Thymus (tissue), 11 donors: ENCODE measurements at regions not wholly inside any gene's neighbourhood (a gene's known extent, or its start where the extent isn't known, plus 50 kb on each side); places are given as distances from the start of the nearest gene placed in this dataset.
A peak's percentile ranks its signal among the peaks of the same experiment; 100 is the strongest.
"Not testable (repeated sequence)": the region's sequence is repeated elsewhere in the genome, so short reads cannot be mapped to it uniquely, and the experiment has no call there.

Experiments used
- DNase-seq, 9 donors: peaks; one replicate each; pipeline ENCODE4 v3.0.0-alpha.2; 2013; ENCODE audit warnings: low spot score in 9 of 9, low read depth in 6 of 9, missing footprints in 1 of 9
- H3K27ac ChIP-seq, 2 donors: one replicate each; pipeline ENCODE4 v1.5.1; 2013; ENCODE audit warnings: control low read depth in 1 of 2, low read depth in 1 of 2, low read length in 1 of 2, mild to moderate bottlenecking in 1 of 2, moderate library complexity in 1 of 2
- H3K27me3 ChIP-seq, 2 donors: one replicate each; pipeline ENCODE4 v1.5.1; 2013; ENCODE audit warnings: low read length in 1 of 2; ENCODE audit not compliant: control insufficient read depth in 2 of 2, insufficient read depth in 1 of 2
- H3K36me3 ChIP-seq, 2 donors: one replicate each; pipeline ENCODE4 v1.5.1; 2013; ENCODE audit warnings: low read length in 1 of 2, mild to moderate bottlenecking in 1 of 2, moderate library complexity in 1 of 2; ENCODE audit not compliant: control insufficient read depth in 2 of 2, insufficient read depth in 2 of 2
- H3K4me1 ChIP-seq, 2 donors: one replicate each; pipeline ENCODE4 v1.5.1; 2013; ENCODE audit warnings: low read length in 2 of 2; ENCODE audit not compliant: control insufficient read depth in 2 of 2, insufficient read depth in 2 of 2
- H3K4me3 ChIP-seq, 2 donors: one replicate each; pipeline ENCODE4 v1.5.1; 2013; ENCODE audit warnings: low read length in 2 of 2, control low read depth in 1 of 2, mild to moderate bottlenecking in 1 of 2
- H3K9me3 ChIP-seq, 2 donors: one replicate each; pipeline ENCODE4 v1.5.1; 2013; ENCODE audit warnings: low read length in 1 of 2, mild to moderate bottlenecking in 1 of 2; ENCODE audit not compliant: control insufficient read depth in 2 of 2, insufficient read depth in 1 of 2
- WGBS: extraction: QIAGEN DNeasy Blood & Tissue Kit; methylation state at CpG from one replicate; pipeline ENCODE4 v1.1.7; 2013; 5-methylcytosine and 5-hydroxymethylcytosine counted together
- donor health status: healthy.

DNA sequence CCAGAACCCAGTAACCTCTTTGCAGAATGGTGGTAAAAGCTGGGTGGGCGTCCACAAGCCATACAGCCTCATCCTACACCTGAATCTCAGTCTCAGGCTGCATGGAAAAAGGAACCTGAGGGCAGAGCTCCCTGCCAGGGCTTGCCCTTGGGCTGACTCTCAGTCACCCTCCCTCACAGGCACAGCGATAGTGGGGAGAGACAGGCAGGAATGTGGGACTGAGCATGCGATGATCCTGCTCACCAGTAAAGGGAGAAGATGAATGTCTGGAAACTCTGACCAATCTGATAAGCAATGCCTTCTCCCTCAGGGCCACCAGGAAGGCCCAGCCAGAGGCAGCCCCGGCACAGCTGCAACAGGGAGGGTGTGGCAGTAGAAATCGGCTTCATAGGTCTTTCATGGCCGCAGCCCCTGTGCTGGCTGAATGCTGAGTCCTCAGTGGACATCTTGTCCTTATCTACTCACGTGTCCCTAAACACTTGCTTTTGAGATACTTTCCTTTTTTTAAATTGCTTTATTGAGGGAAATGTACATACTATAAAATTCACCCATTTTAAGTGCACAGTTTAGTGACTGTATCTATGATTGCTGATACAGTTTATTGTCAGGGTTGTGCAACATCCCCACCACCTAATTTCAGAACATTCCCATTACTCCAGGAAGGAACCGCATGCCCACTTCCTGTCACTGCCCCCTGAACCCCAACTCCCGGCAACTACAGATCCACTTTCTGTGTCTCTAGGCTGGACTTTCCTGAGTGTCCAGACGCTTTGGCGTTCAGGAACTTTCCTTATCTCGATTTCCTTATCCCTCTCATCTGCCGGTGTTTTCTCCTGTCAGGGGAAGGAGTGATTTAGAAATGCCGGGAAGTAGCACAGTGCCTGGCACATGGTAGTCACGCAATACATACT lies 258.1 kb downstream of the PCNX1 start:
- no peaks in the 10 kb centered on the region for H3K9me3 ChIP-seq
- H3K36me3 ChIP-seq, result no peaks in the 10 kb centered on the region
- no peak overlapping the region for H3K4me3 ChIP-seq
- H3K27me3 ChIP-seq, result peaks cover 0 to 2% of the 10 kb centered on the region in 2 donors
- H3K4me1 ChIP-seq, result peaks cover 0 to 5% of the 10 kb centered on the region in 2 donors
- H3K27ac ChIP-seq, result no peak overlapping the region
- DNase-seq, result no peak
- 78% methylated on average over 15 of the region's 15 CpGs for WGBS

DNA sequence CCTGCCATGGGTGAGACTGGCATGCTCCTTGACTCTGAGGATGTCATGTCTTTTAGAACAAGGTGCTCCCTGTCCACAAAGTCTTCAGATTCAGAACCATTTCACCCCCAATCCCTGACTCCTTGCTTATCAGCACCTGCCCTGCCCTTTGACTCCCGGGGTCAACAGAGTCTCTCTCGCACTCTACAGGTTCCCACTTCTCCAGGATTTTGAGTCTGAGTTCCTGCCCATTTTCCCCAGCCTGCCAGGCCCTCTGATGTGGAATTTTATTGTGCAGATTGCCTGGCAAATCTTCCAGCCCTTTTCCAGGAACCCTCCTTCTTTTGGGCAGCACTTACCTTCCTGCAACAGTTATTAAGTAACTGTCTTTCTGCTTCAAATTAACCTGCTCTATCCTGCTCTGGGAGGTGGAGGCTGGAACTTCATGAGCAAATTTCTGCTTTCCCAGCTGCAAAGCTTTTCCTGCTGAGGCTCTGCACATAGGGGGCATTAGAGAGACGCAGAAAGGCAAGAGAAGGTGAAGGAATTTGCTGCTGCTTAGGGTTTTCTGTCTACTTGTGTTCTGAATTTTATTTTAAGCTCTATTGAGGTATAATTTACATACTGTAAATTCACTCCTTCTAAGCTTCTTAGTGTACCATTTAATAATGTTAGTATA lies 259.1 kb downstream of the PCNX1 start:
- peak in 2 of 9 donors; percentile 35 to 36 for DNase-seq

DNA sequence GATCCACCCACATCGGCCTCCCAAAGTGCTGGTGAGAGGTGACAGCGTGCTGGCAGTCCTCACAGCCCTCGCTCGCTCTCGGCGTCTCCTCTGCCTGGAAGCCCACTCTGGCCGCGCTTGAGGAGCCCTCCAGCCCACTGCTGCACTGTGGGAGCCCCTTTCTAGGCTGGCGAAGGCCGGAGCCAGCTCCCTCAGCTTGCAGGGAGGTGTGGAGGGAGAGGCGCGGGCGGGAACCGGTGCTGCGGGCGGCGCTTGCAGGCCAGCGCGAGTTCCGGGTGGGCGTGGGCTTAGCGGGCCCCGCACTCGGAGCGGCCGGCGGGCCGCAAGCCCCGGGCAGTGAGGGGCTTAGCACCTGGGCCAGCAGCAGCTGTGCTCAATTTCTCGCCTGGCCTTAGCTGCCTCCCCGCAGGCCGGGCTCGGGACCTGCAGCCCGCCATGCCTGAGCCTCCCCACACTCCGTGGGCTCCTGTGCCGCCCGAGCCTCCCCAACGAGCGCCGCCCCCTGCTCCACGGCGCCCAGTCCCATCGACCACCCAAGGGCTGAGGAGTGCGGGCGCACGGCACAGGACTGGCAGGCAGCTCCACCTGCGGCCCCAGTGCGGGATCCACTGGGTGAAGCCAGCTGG lies 260.2 kb downstream of the PCNX1 start:
- H3K4me3 ChIP-seq, H3K27ac ChIP-seq, H3K36me3 ChIP-seq, H3K9me3 ChIP-seq, H3K27me3 ChIP-seq, H3K4me1 ChIP-seq, DNase-seq: not testable (repeated sequence)
- WGBS, result 99% methylated on average over 48 of the region's 48 CpGs

More for the DNA sequence above, 259.1 kb downstream of the PCNX1 start:
- WGBS, result 71% methylated on average over 3 of the region's 3 CpGs
- H3K27ac ChIP-seq, result no peak overlapping the region
- no peaks in the 10 kb centered on the region for H3K9me3 ChIP-seq
- no peaks in the 10 kb centered on the region for H3K36me3 ChIP-seq
- peaks cover 0 to 2% of the 10 kb centered on the region in 2 donors for H3K27me3 ChIP-seq
- no peak overlapping the region for H3K4me3 ChIP-seq
- H3K4me1 ChIP-seq, result peaks cover 0 to 5% of the 10 kb centered on the region in 2 donors

DNA sequence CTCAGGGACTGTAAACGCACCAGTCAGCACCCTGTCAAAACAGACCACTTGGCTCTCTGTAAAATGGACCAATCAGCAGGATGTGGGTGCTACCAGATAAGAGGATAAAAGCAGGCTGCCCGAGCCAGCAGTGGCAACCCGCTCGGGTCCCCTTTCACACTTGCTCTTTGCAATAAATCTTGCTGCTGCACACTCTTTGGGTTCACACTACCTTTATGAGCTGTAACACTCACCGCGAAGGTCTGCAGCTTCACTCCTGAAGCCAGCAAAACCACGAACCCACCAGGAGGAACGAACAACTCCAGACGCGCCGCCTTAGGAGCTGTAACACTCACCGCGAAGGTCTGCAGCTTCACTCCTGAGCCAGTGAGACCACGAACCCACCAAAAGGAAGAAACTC lies 260.9 kb downstream of the PCNX1 start:
- H3K4me3 ChIP-seq, H3K9me3 ChIP-seq, H3K27ac ChIP-seq, H3K4me1 ChIP-seq, H3K36me3 ChIP-seq, H3K27me3 ChIP-seq: not testable (repeated sequence)
- WGBS, result 10% methylated on average over 14 of the region's 14 CpGs
- peak in 1 of 9 donors; percentile 5 for DNase-seq

DNA sequence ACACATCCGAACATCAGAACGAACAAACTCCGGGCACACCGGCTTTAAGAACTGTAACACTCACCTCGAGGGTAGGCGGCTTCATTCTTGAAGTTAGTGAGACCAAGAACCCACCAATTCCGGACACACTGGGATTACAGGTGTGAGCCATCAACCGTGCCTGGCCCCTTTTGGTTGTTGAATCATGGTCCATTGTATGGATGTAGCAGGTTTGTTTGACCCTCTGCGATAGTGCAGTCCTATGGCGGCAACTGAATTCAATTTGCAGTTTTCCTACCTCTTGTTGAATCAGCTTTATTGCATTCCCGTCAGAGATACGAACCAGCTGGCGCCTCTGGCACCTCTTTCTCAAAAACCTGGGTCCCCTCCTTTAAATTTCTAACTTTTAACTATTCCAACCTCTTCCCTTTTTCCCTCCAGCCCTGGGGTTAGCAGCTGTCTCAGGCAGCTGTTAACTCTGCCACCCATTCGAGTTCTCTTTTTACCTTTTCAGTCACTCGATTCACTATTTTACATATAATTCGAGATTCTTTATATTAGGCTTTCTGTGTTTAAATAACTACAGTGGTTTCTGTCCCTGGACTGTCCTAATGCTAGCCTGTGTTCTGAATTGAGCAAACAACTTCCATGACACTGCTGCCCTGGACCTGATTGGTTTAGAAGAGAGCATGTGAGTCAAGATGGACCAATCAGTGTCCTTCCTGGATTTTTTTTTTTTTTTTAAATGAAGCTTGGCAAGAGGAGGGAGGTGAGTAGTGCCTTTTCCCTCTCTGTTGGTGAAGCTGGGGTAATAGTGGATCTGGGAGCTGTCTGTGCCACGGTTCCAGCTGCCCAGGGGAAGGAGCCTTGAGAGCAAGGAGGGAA lies 261.5 kb downstream of the PCNX1 start:
- Histone ChIP-seq H3K27me3 (peaks cover 0 to 2% of the 10 kb centered on the region in 2 donors), H3K27ac (no peak overlapping the region), H3K4me3 (no peak overlapping the region), H3K9me3 (no peaks in the 10 kb centered on the region), H3K36me3 (no peaks in the 10 kb centered on the region), H3K4me1 (peaks cover 0 to 5% of the 10 kb centered on the region in 2 donors)
- 62% methylated on average over 17 of the region's 17 CpGs for WGBS
- no peak for DNase-seq

DNA sequence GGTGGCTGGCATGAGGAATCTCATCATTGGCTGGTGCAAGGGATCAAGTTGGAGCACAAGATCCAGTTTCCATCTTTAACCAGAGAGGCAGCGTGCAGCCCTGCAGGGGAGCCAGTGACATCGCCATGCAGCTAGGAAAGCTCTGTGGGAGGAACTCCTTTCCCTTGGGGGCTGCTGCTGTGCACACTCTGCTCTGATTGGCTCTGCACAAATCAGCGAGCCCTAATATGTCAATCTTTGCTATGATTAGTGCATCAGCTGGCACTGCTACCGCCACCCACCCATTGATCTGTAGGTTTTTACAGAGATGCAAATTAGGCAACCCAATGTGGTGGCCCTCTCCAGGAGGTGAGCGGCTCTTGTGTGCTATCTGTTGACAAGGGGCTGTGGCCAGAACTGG lies 262.6 kb downstream of the PCNX1 start:
- WGBS, result 98% methylated on average over 5 of the region's 5 CpGs
- Histone ChIP-seq H3K4me3 (no peak overlapping the region), H3K36me3 (no peaks in the 10 kb centered on the region), H3K27ac (no peak overlapping the region), H3K9me3 (no peaks in the 10 kb centered on the region), H3K4me1 (peaks cover 0 to 5% of the 10 kb centered on the region in 2 donors), H3K27me3 (peaks cover 0 to 2% of the 10 kb centered on the region in 2 donors)
- DNase-seq, result no peak

DNA sequence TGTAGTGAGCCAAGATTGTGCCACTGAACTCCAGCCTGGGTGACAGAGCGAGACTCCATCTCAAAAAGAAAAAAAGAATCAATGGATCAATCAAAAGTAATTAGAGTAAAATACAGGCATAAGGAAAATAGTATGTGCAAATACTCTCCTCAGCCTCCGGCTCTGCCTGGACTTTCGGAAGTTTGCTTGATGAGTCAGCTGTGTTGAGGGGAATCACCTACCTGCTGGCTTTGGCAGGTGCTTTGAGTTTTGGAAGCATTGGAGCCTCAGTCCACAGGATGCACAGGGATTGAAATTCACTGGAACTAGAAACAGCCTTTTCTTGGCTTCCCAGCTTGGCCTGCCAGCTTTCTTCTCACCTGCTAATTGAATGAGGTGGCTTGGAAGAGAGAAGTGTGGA lies 268.2 kb downstream of the PCNX1 start:
- H3K36me3 ChIP-seq, result no peaks in the 10 kb centered on the region
- H3K4me3 ChIP-seq, result no peak overlapping the region
- no peaks in the 10 kb centered on the region for H3K4me1 ChIP-seq
- H3K9me3 ChIP-seq, result no peaks in the 10 kb centered on the region
- 92% methylated on average over 3 of the region's 3 CpGs for WGBS
- DNase-seq, result peak in 1 of 9 donors; percentile 15
- no peak overlapping the region for H3K27ac ChIP-seq
- no peaks in the 10 kb centered on the region for H3K27me3 ChIP-seq

DNA sequence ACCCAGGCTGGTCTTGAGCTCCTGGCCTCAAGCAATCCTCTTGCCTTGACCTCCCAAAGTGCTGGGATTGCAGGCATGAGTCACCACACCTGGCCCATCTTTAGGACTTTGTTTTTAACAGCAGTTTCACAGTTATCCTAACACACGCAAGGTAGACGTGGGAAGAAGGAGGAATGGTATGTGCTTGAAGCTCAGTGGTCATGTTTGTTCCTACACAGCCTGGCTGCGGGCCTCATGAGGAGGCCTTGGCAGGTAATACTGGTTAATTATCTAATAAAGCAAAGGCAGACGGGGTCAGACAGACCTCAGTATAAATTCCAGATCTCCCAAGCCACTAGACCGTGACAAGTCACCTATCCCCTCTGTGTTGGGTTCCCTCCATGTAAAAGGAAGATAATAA lies 271.8 kb downstream of the PCNX1 start:
- no peaks in the 10 kb centered on the region for H3K9me3 ChIP-seq
- H3K4me1 ChIP-seq, result no peaks in the 10 kb centered on the region
- H3K27ac ChIP-seq, result no peak overlapping the region
- 95% methylated on average over 5 of the region's 5 CpGs for WGBS
- no peaks in the 10 kb centered on the region for H3K27me3 ChIP-seq
- H3K36me3 ChIP-seq, result no peaks in the 10 kb centered on the region
- no peak overlapping the region for H3K4me3 ChIP-seq
- no peak for DNase-seq
